H9 (cell line): ENCODE measurements at regions not wholly inside any gene's neighbourhood (a gene's known extent, or its start where the extent isn't known, plus 50 kb on each side); places are given as distances from the start of the nearest gene placed in this dataset.

Experiments used
- DNase-seq: peaks from one replicate; pipeline ENCODE4 v3.0.0-alpha.2; 2017
- H2AFZ ChIP-seq: one replicate; pipeline ENCODE4 v1.6.1; 2013; ENCODE audit warnings: mild to moderate bottlenecking, low read length, control low read depth, moderate library complexity
- H2AK5ac ChIP-seq: 2 replicates; pipeline ENCODE4 v1.6.1; 2013; ENCODE audit warnings: low read length, control low read depth, mixed read lengths; ENCODE audit not compliant: insufficient read length
- H2BK120ac ChIP-seq: one replicate; pipeline ENCODE4 v1.6.1; 2013; ENCODE audit warnings: low read depth, mild to moderate bottlenecking, low read length, control low read depth, inconsistent platforms; ENCODE audit not compliant: poor library complexity, severe bottlenecking
- H2BK12ac ChIP-seq: 2 replicates; pipeline ENCODE4 v1.6.1; 2013; ENCODE audit warnings: low read length, control low read depth, mixed read lengths, low read depth; ENCODE audit not compliant: insufficient read length
- H2BK15ac ChIP-seq: 2 replicates; pipeline ENCODE4 v1.6.1; 2013; ENCODE audit warnings: low read depth, low read length, control low read depth
- H2BK20ac ChIP-seq: one replicate; pipeline ENCODE4 v1.6.1; 2013; ENCODE audit warnings: low read depth, mild to moderate bottlenecking, low read length, control low read depth, inconsistent platforms; ENCODE audit not compliant: poor library complexity, severe bottlenecking
- H2BK5ac ChIP-seq: 2 replicates; pipeline ENCODE4 v1.6.1; 2013; ENCODE audit warnings: low read length, control low read depth, mixed read lengths; ENCODE audit not compliant: insufficient read length
- H3K14ac ChIP-seq: 2 replicates; pipeline ENCODE4 v1.6.1; 2013; ENCODE audit warnings: low read length, control low read depth; ENCODE audit not compliant: insufficient read depth
- H3K18ac ChIP-seq: 2 replicates; pipeline ENCODE4 v1.6.1; 2013; ENCODE audit warnings: low read depth, mild to moderate bottlenecking, mixed read lengths, low read length, control low read depth; ENCODE audit not compliant: insufficient read length
- H3K23ac ChIP-seq: 2 replicates; pipeline ENCODE4 v1.6.1; 2013; ENCODE audit warnings: low read length, control low read depth, mixed read lengths, low read depth; ENCODE audit not compliant: insufficient read length
- H3K23me2 ChIP-seq: 2 replicates; pipeline ENCODE4 v1.6.1; 2013; ENCODE audit warnings: low read depth, mild to moderate bottlenecking, mixed read lengths, low read length, control low read depth; ENCODE audit not compliant: insufficient read length, poor library complexity, severe bottlenecking
- H3K27ac ChIP-seq: 2 replicates; pipeline ENCODE4 v1.5.1; 2013; ENCODE audit warnings: low read length, control low read depth, mixed read lengths, low read depth; ENCODE audit not compliant: insufficient read length
- H3K27me3 ChIP-seq: 2 replicates; pipeline ENCODE4 v1.6.1; 2013; ENCODE audit warnings: low read length, control low read depth, inconsistent platforms; ENCODE audit not compliant: insufficient read depth
- H3K4ac ChIP-seq: 2 replicates; pipeline ENCODE4 v1.6.1; 2013; ENCODE audit warnings: low read depth, mild to moderate bottlenecking, control low read depth, inconsistent platforms, low read length, moderate library complexity
- H3K4me1 ChIP-seq: 2 replicates; pipeline ENCODE4 v1.6.1; 2013; ENCODE audit warnings: low read length, control low read depth, inconsistent platforms; ENCODE audit not compliant: insufficient read depth
- H3K4me2 ChIP-seq: 2 replicates; pipeline ENCODE4 v1.6.1; 2013; ENCODE audit warnings: low read length, control low read depth, mixed read lengths; ENCODE audit not compliant: insufficient read length, insufficient read depth
- H3K56ac ChIP-seq: 2 replicates; pipeline ENCODE4 v1.6.1; 2013; ENCODE audit warnings: low read depth, mild to moderate bottlenecking, mixed read lengths, low read length, control low read depth; ENCODE audit not compliant: insufficient read length
- H3K79me1 ChIP-seq: 2 replicates; pipeline ENCODE4 v1.6.1; 2013; ENCODE audit warnings: low read depth, mild to moderate bottlenecking, moderate library complexity, low read length, control low read depth, inconsistent platforms; ENCODE audit not compliant: insufficient read depth, poor library complexity, severe bottlenecking
- H3K79me2 ChIP-seq: 2 replicates; pipeline ENCODE4 v1.6.1; 2013; ENCODE audit warnings: low read length, control low read depth, inconsistent platforms; ENCODE audit not compliant: insufficient read depth
- H3K9ac ChIP-seq: 2 replicates; pipeline ENCODE4 v1.6.1; 2013; ENCODE audit warnings: low read length, control low read depth, mixed read lengths; ENCODE audit not compliant: insufficient read length; ENCODE audit errors: extremely low read depth
- H3K9me3 ChIP-seq: one replicate; pipeline ENCODE4 v1.6.1; 2013; ENCODE audit warnings: low read depth, low read length, inconsistent platforms; ENCODE audit not compliant: control insufficient read depth
- H3T11ph ChIP-seq: one replicate; pipeline ENCODE4 v1.6.1; 2013; ENCODE audit warnings: mild to moderate bottlenecking, low read length, control low read depth, inconsistent platforms
- H4K20me1 ChIP-seq: one replicate; pipeline ENCODE4 v1.6.1; 2013; ENCODE audit not compliant: control insufficient read depth, insufficient read length, insufficient read depth
- H4K5ac ChIP-seq: 2 replicates; pipeline ENCODE4 v1.6.1; 2013; ENCODE audit warnings: low read depth, mild to moderate bottlenecking, mixed read lengths, low read length, control low read depth; ENCODE audit not compliant: insufficient read length
- H4K8ac ChIP-seq: replicated peaks from 2 replicates; pipeline ENCODE4 v1.6.1; 2013; ENCODE audit warnings: low read length, control low read depth, mixed read lengths, low read depth; ENCODE audit not compliant: insufficient read length
- H4K91ac ChIP-seq: 2 replicates; pipeline ENCODE4 v1.6.1; 2013; ENCODE audit warnings: low read depth, mild to moderate bottlenecking, moderate library complexity, mixed read lengths, low read length, control low read depth; ENCODE audit not compliant: insufficient read length
- H3K27ac Mint-ChIP-seq, 3 experiments: 2 replicates in 2 of 3; 3 replicates in 1 of 3; pipeline ENCODE4 v1.8.0; 2020 to 2021; ENCODE audit warnings: mixed read lengths in 3 of 3, mild to moderate bottlenecking in 1 of 3, moderate library complexity in 1 of 3
- H3K27me3 Mint-ChIP-seq: 2 replicates; pipeline ENCODE4 v1.8.0; 2021; ENCODE audit warnings: low read depth, mild to moderate bottlenecking, moderate library complexity, mixed read lengths
- H3K36me3 Mint-ChIP-seq, 3 experiments: 2 replicates in 2 of 3; 3 replicates in 1 of 3; pipeline ENCODE4 v1.8.0; 2020 to 2021; ENCODE audit warnings: low read depth in 3 of 3, mixed read lengths in 3 of 3; ENCODE audit not compliant: insufficient read depth in 1 of 3
- H3K4me1 Mint-ChIP-seq, 2 experiments: 2 replicates each; pipeline ENCODE4 v1.8.0; 2020; ENCODE audit warnings: mixed read lengths in 2 of 2
- H3K4me3 Mint-ChIP-seq, 2 experiments: 2 replicates in 1 of 2; 3 replicates in 1 of 2; pipeline ENCODE4 v1.8.0; 2020 to 2021; ENCODE audit warnings: mild to moderate bottlenecking in 2 of 2, mixed read lengths in 2 of 2, moderate library complexity in 1 of 2
- H3K9me3 Mint-ChIP-seq, 2 experiments: 2 replicates in 1 of 2; 3 replicates in 1 of 2; pipeline ENCODE4 v1.8.0; 2020; ENCODE audit warnings: mild to moderate bottlenecking in 2 of 2, mixed read lengths in 2 of 2, moderate library complexity in 1 of 2
- CTCF ChIP-seq: fragments of 200-600 bp; sonication (generic); conservative IDR thresholded peaks from 3 replicates; pipeline ENCODE4 v1.8.0; 2021; ENCODE audit warnings: antibody characterized with exemption, mild to moderate bottlenecking

DNA sequence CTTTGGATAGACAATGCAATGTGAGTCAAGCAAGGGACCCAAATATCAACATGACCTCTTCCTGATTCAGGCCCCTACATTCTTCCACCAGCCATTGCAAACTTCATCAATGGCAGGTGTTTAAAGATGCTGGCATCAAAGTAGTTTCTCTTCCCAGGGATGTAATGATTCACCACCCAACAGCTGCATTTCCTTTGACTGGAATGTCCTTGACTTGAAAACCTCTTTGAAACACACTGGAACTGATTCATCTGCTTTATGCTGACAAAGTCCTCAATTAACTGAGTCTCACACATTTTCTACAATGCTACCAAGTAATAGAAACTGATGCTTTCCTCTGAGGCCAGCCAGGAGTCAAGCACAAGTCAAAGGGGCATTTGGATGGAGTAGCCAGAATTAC lies 385.5 kb downstream of the GBE1 start:
- DNase-seq = no peak
- H2BK20ac ChIP-seq = no peak overlapping the region

More for the DNA sequence above, 385.5 kb downstream of the GBE1 start:
- no peak overlapping the region for H3K23ac ChIP-seq
- no peak overlapping the region for H3K27ac ChIP-seq
- Mint-ChIP-seq H3K27me3 (no peaks in the 10 kb centered on the region), H3K9me3 (no peaks in the 10 kb centered on the region; a peak in 1 of 5 replicates), H3K27ac (no peak overlapping the region), H3K4me1 (peaks cover 12 to 13% of the 10 kb centered on the region in 2 experiments), H3K4me3 (no peak overlapping the region), H3K36me3 (no peaks in the 10 kb centered on the region)
- no peak overlapping the region for H2BK15ac ChIP-seq
- H2BK120ac ChIP-seq = no peak overlapping the region
- H4K5ac ChIP-seq = no peak overlapping the region
- no peak overlapping the region for H2AK5ac ChIP-seq
- H4K91ac ChIP-seq = no peak overlapping the region
- no peaks in the 10 kb centered on the region; the same call in 1 of the 2 replicates for H3K4me1 ChIP-seq
- no peaks in the 10 kb centered on the region for H3K79me2 ChIP-seq
- no peak overlapping the region for H3T11ph ChIP-seq
- no peak overlapping the region for H3K9ac ChIP-seq
- no peak overlapping the region for H3K4ac ChIP-seq
- no peaks in the 10 kb centered on the region for H3K27me3 ChIP-seq
- no peaks in the 10 kb centered on the region for H3K9me3 ChIP-seq
- H3K4me2 ChIP-seq = no peak overlapping the region
- H2BK12ac ChIP-seq = no peak overlapping the region
- no peak overlapping the region for H3K56ac ChIP-seq
- no peak overlapping the region for H2BK5ac ChIP-seq
- H2AFZ ChIP-seq = no peak overlapping the region
- no peak for TF ChIP-seq CTCF
- H3K14ac ChIP-seq = no peak overlapping the region
- H3K18ac ChIP-seq = no peak overlapping the region
- H4K20me1 ChIP-seq = no peaks in the 10 kb centered on the region
- H3K79me1 ChIP-seq = no peaks in the 10 kb centered on the region
- H3K23me2 ChIP-seq = no peaks in the 10 kb centered on the region
- no peak overlapping the region for H4K8ac ChIP-seq
